ENCODE measurements at regions not wholly inside any gene's neighbourhood (a gene's known extent, or its start where the extent isn't known, plus 50 kb on each side); places are given as distances from the start of the nearest gene placed in this dataset.

DNA sequence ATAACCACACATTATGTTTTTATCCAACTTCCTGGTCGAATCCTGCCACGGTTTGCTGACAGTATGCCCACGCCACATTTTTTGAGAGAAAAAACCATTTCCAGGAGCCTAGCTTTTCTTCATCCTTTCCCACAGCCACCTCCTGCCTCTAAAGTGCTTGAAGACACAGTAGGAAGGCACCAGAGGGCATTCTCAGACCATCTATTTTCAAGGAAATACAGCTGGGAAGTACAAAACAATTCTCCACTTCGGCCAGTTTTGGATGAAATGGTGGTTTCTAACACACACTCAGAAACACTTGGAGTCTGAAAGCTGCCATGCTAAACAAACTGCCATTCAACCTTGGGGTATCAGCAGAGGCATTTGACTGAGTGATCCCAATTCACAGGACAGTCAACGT lies 86.3 kb upstream of the RPS23 start:
- peak overlapping the region; percentile 60 for H2AFZ ChIP-seq (ENCODE audit: low read depth, low read length)
- DNase-seq (ENCODE audit: low read depth) (peak; percentile 50), FAIRE-seq (no peak)
- H3K4me2 ChIP-seq (ENCODE audit: low read length), result no peak overlapping the region
- Mint-ChIP-seq H3K36me3 (ENCODE audit: low read depth, unreplicated experiment) (no peaks in the 10 kb centered on the region), H3K27ac (ENCODE audit: unreplicated experiment) (peak overlapping the region; percentile 69), H3K9me3 (ENCODE audit: unreplicated experiment) (no peaks in the 10 kb centered on the region), H3K4me3 (ENCODE audit: unreplicated experiment) (no peak overlapping the region), H3K4me1 (ENCODE audit: low read depth, unreplicated experiment) (peaks cover 28% of the 10 kb centered on the region), H3K27me3 (ENCODE audit: low read depth, unreplicated experiment) (no peaks in the 10 kb centered on the region)
- H3K27me3 ChIP-seq (ENCODE audit: insufficient read depth, low read length), result no peaks in the 10 kb centered on the region
- no peaks in the 10 kb centered on the region for H3K9me3 ChIP-seq (ENCODE audit: insufficient read depth, low read depth, low read length)
- no peak for TF ChIP-seq EZH2 (IDR thresholded peaks at IDR 0.05; ENCODE audit: insufficient read depth, low read length)
- TF ChIP-seq, protein P1, sequence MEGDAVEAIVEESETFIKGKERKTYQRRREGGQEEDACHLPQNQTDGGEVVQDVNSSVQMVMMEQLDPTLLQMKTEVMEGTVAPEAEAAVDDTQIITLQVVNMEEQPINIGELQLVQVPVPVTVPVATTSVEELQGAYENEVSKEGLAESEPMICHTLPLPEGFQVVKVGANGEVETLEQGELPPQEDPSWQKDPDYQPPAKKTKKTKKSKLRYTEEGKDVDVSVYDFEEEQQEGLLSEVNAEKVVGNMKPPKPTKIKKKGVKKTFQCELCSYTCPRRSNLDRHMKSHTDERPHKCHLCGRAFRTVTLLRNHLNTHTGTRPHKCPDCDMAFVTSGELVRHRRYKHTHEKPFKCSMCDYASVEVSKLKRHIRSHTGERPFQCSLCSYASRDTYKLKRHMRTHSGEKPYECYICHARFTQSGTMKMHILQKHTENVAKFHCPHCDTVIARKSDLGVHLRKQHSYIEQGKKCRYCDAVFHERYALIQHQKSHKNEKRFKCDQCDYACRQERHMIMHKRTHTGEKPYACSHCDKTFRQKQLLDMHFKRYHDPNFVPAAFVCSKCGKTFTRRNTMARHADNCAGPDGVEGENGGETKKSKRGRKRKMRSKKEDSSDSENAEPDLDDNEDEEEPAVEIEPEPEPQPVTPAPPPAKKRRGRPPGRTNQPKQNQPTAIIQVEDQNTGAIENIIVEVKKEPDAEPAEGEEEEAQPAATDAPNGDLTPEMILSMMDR (IDR thresholded peaks at IDR 0.05; ENCODE audit: insufficient read depth, low read depth, low read length), result peak; percentile 46
- no peak overlapping the region for H3K4me3 ChIP-seq (ENCODE audit: insufficient read depth, low read depth, low read length)
- no peaks in the 10 kb centered on the region for H3K36me3 ChIP-seq (ENCODE audit: insufficient read depth, low read length)
- peaks cover 29% of the 10 kb centered on the region for H3K4me1 ChIP-seq (ENCODE audit: insufficient read depth, low read length)
- H4K20me1 ChIP-seq (ENCODE audit: insufficient read depth, low read length), result no peaks in the 10 kb centered on the region
- peak overlapping the region; percentile 84 for H3K27ac ChIP-seq (ENCODE audit: low read depth, low read length)
- no peaks in the 10 kb centered on the region for H3K79me2 ChIP-seq (ENCODE audit: insufficient read depth, low read length)
- peak overlapping the region; percentile 69 for H3K9ac ChIP-seq (ENCODE audit: low read length)

DNA sequence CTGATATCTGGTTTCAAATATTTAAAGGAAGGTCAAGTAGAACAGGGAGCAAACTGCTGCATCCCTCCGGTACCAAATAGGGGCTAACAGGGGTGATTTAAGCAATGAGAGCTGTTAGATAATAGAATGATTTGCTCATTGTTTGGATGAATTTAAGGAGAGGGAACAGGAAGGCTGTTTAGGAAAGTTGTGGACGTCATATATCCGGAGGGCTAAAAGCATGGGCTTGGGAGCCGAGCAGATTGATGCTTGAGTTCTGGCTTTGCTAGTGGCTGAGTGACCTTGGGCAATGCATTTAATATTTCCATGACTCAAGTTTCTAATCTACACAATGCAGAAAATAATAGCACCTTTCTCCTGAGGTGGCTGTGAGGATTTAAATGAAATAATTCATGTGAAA lies 85.4 kb upstream of the RPS23 start:
- H3K36me3 ChIP-seq (ENCODE audit: insufficient read depth, low read length), result no peaks in the 10 kb centered on the region
- H3K27ac ChIP-seq (ENCODE audit: low read depth, low read length), result no peak overlapping the region
- H3K27me3 Mint-ChIP-seq (ENCODE audit: low read depth, unreplicated experiment), result peaks cover 2% of the 10 kb centered on the region
- no peaks in the 10 kb centered on the region for H3K9me3 ChIP-seq (ENCODE audit: insufficient read depth, low read depth, low read length)
- H4K20me1 ChIP-seq (ENCODE audit: insufficient read depth, low read length), result no peaks in the 10 kb centered on the region
- DNase-seq (ENCODE audit: low read depth), result no peak
- H3K4me2 ChIP-seq (ENCODE audit: low read length), result no peak overlapping the region
- H3K79me2 ChIP-seq (ENCODE audit: insufficient read depth, low read length), result no peaks in the 10 kb centered on the region
- H3K9ac ChIP-seq (ENCODE audit: low read length), result no peak overlapping the region
- no peaks in the 10 kb centered on the region for H3K36me3 Mint-ChIP-seq (ENCODE audit: low read depth, unreplicated experiment)
- peaks cover 30% of the 10 kb centered on the region for H3K4me1 Mint-ChIP-seq (ENCODE audit: low read depth, unreplicated experiment)
- TF ChIP-seq EZH2 (IDR thresholded peaks at IDR 0.05; ENCODE audit: insufficient read depth, low read length), result no peak
- TF ChIP-seq, protein P1 (IDR thresholded peaks at IDR 0.05; ENCODE audit: insufficient read depth, low read depth, low read length), result no peak
- no peak overlapping the region for H3K27ac Mint-ChIP-seq (ENCODE audit: unreplicated experiment)
- H3K4me3 Mint-ChIP-seq (ENCODE audit: unreplicated experiment), result no peak overlapping the region
- no peaks in the 10 kb centered on the region for H3K9me3 Mint-ChIP-seq (ENCODE audit: unreplicated experiment)
- H3K4me1 ChIP-seq (ENCODE audit: insufficient read depth, low read length), result peaks cover 34% of the 10 kb centered on the region
- no peak for FAIRE-seq
- no peak overlapping the region for H3K4me3 ChIP-seq (ENCODE audit: insufficient read depth, low read depth, low read length)
- H3K27me3 ChIP-seq (ENCODE audit: insufficient read depth, low read length), result no peaks in the 10 kb centered on the region
- H2AFZ ChIP-seq (ENCODE audit: low read depth, low read length), result no peak overlapping the region

DNA sequence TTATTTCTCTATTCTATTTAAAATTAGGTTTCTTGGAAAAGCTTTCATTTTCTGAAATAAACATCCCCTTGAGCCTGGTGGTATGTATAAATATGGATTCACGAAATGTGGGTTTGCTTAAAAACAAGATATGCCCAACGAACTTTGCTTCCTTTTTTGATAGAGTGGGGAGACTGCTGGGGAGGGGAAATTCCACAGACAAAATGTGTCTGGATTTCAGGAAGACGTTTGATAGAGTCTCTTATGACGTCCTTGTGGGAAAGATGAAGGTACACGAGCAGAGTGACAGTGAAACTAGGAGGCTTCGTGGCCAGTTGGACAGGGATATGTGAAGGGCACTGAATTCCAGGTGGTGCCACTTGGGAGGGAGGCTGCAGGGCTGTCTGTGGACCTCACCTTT lies 84.5 kb upstream of the RPS23 start:
- Histone ChIP-seq H3K4me3 (ENCODE audit: insufficient read depth, low read depth, low read length) (no peak overlapping the region), H2AFZ (ENCODE audit: low read depth, low read length) (no peak overlapping the region), H3K9me3 (ENCODE audit: insufficient read depth, low read depth, low read length) (no peaks in the 10 kb centered on the region), H3K27ac (ENCODE audit: low read depth, low read length) (no peak overlapping the region), H3K36me3 (ENCODE audit: insufficient read depth, low read length) (no peaks in the 10 kb centered on the region), H3K4me2 (ENCODE audit: low read length) (no peak overlapping the region), H4K20me1 (ENCODE audit: insufficient read depth, low read length) (no peaks in the 10 kb centered on the region), H3K27me3 (ENCODE audit: insufficient read depth, low read length) (no peaks in the 10 kb centered on the region), H3K9ac (ENCODE audit: low read length) (no peak overlapping the region), H3K79me2 (ENCODE audit: insufficient read depth, low read length) (no peaks in the 10 kb centered on the region), H3K4me1 (ENCODE audit: insufficient read depth, low read length) (peaks cover 39% of the 10 kb centered on the region)
- Mint-ChIP-seq H3K36me3 (ENCODE audit: low read depth, unreplicated experiment) (no peaks in the 10 kb centered on the region), H3K27me3 (ENCODE audit: low read depth, unreplicated experiment) (peaks cover 2% of the 10 kb centered on the region), H3K27ac (ENCODE audit: unreplicated experiment) (no peak overlapping the region), H3K4me3 (ENCODE audit: unreplicated experiment) (no peak overlapping the region), H3K4me1 (ENCODE audit: low read depth, unreplicated experiment) (peaks cover 30% of the 10 kb centered on the region), H3K9me3 (ENCODE audit: unreplicated experiment) (no peaks in the 10 kb centered on the region)
- FAIRE-seq (no peak), DNase-seq (ENCODE audit: low read depth) (no peak)
- TF ChIP-seq, protein P1 (IDR thresholded peaks at IDR 0.05; ENCODE audit: insufficient read depth, low read depth, low read length), result no peak
